Smooth muscle cell (in vitro differentiated cells): ENCODE measurements at regions not wholly inside any gene's neighbourhood (a gene's known extent, or its start where the extent isn't known, plus 50 kb on each side); places are given as distances from the start of the nearest gene placed in this dataset.

Experiments used
- DNase-seq: peaks from one replicate; lab custom pipeline; 2025; ENCODE audit not compliant: unreplicated experiment; lab: John Stamatoyannopoulos, UW
- H2AFZ ChIP-seq: fragments of 200-600 bp; sonication (generic); 2 replicates; pipeline ENCODE4 v1.6.0; 2016; ENCODE audit warnings: antibody characterized with exemption, low read depth, mild to moderate bottlenecking
- H3F3A ChIP-seq: fragments of 200-600 bp; sonication (generic); 2 replicates; pipeline ENCODE4 v1.6.0; 2017; ENCODE audit warnings: antibody characterized with exemption, low read depth
- H3K27ac ChIP-seq: fragments of 200-600 bp; sonication (generic); 2 replicates; pipeline ENCODE4 v1.5.1; 2016; ENCODE audit warnings: low read depth, mild to moderate bottlenecking
- H3K27me3 ChIP-seq: fragments of 200-600 bp; sonication (generic); 2 replicates; pipeline ENCODE4 v1.6.1; 2016; ENCODE audit warnings: low read depth, mild to moderate bottlenecking
- H3K36me3 ChIP-seq: fragments of 200-600 bp; sonication (generic); 2 replicates; pipeline ENCODE4 v1.5.1; 2016; ENCODE audit warnings: low read depth
- H3K4me1 ChIP-seq: fragments of 200-600 bp; sonication (generic); 2 replicates; pipeline ENCODE4 v1.5.1; 2016; ENCODE audit warnings: low read depth
- H3K4me2 ChIP-seq: fragments of 200-600 bp; sonication (generic); 2 replicates; pipeline ENCODE4 v1.6.0; 2016; ENCODE audit warnings: mild to moderate bottlenecking
- H3K4me3 ChIP-seq: fragments of 200-600 bp; sonication (generic); 2 replicates; pipeline ENCODE4 v1.5.1; 2016; ENCODE audit warnings: mild to moderate bottlenecking
- H3K79me2 ChIP-seq: fragments of 200-600 bp; sonication (generic); 2 replicates; pipeline ENCODE4 v1.6.0; 2016; ENCODE audit warnings: low read depth, mild to moderate bottlenecking
- H3K9ac ChIP-seq: fragments of 200-600 bp; sonication (generic); 2 replicates; pipeline ENCODE4 v1.6.0; 2016; ENCODE audit warnings: low read depth
- H3K9me3 ChIP-seq: fragments of 200-600 bp; sonication (generic); replicated peaks from 2 replicates; pipeline ENCODE4 v1.5.1; 2016; ENCODE audit warnings: low read depth
- H4K20me1 ChIP-seq: fragments of 200-600 bp; sonication (generic); 2 replicates; pipeline ENCODE4 v1.6.0; 2016; ENCODE audit warnings: low read depth
- WGBS: methylation state at CpG from one replicate; pipeline ENCODE4 v1.1.7; 2016; ENCODE audit warnings: low lambda C conversion rate; 5-methylcytosine and 5-hydroxymethylcytosine counted together
- TF ChIP-seq, protein P1 (sequence below): fragments of 200-600 bp; sonication (generic); IDR thresholded peaks from 2 replicates; pipeline ENCODE4 v1.5.1; 2017; ENCODE audit warnings: borderline replicate concordance, mild to moderate bottlenecking, antibody characterized with exemption; ENCODE audit not compliant: insufficient read depth, poor library complexity, severe bottlenecking

DNA sequence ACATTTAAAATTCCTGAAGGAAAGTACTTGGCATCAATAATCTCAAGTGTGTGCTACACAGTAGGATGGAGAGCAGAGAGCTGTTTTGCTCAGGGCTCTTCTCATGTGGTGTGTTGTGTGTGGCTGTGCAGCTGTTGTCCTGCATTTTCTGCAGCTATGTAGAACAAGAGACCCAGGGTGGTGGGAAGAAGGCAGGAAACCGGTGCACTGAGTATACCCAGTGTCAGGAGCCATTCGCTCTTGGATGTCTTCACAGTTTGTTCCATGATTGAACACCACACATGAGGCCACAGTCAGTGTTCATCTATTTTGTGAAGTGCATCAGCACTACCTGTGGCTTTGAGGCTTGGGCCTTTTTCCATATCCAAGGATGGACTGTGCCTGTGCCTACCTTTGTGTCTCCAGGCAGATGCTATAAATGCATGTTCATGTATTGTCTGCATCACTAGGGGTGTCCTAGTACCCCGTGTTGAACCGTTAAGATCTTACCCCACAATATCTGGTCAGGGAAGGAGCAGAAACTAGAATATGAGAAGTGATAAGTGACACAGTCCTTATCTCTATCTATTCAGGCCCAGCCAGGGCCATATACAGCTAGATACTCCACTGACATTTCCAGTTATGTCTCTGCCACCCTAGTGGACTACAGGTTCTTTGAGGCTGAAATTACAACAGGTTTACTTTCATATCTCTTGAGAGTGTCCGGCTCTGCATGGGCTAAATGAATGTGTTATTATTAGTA is 194.3 kb downstream of the NR2F2 start:
- no peaks in the 10 kb centered on the region for H3K36me3 ChIP-seq
- no peaks in the 10 kb centered on the region for H3K4me1 ChIP-seq
- H3K4me3 ChIP-seq: no peak overlapping the region
- TF ChIP-seq, protein P1, sequence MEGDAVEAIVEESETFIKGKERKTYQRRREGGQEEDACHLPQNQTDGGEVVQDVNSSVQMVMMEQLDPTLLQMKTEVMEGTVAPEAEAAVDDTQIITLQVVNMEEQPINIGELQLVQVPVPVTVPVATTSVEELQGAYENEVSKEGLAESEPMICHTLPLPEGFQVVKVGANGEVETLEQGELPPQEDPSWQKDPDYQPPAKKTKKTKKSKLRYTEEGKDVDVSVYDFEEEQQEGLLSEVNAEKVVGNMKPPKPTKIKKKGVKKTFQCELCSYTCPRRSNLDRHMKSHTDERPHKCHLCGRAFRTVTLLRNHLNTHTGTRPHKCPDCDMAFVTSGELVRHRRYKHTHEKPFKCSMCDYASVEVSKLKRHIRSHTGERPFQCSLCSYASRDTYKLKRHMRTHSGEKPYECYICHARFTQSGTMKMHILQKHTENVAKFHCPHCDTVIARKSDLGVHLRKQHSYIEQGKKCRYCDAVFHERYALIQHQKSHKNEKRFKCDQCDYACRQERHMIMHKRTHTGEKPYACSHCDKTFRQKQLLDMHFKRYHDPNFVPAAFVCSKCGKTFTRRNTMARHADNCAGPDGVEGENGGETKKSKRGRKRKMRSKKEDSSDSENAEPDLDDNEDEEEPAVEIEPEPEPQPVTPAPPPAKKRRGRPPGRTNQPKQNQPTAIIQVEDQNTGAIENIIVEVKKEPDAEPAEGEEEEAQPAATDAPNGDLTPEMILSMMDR: no peak
- H2AFZ ChIP-seq: no peak overlapping the region
- peaks cover 3% of the 10 kb centered on the region for H3K9me3 ChIP-seq
- WGBS: 78% methylated on average over 5 of the region's 5 CpGs
- H3K9ac ChIP-seq: no peak overlapping the region
- H4K20me1 ChIP-seq: no peaks in the 10 kb centered on the region
- no peak overlapping the region for H3K4me2 ChIP-seq
- no peak for DNase-seq
- no peaks in the 10 kb centered on the region for H3K79me2 ChIP-seq
- H3K27ac ChIP-seq: no peak overlapping the region
- H3F3A ChIP-seq: no peaks in the 10 kb centered on the region
- H3K27me3 ChIP-seq: peaks cover 31% of the 10 kb centered on the region

DNA sequence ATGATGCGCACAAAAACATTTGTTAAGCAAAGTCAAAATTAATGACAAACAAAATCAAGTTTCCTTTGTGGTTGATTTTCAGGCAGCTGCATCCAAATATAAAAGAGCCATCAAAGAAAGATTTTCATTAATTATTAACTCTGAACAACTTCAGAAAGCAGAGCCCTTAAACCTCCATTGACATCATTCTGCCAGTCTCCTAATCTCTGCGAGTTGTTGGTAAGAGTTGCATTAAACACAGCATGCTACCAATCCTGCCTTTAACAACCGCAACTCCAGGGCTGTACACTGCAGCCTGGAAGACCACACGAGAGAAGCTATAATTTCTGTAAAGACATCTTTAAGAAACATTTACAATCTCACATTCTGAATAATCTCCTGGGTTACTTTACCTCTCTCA is 204.6 kb downstream of the NR2F2 start:
- Histone ChIP-seq H4K20me1 (no peaks in the 10 kb centered on the region), H3K9me3 (no peaks in the 10 kb centered on the region), H3K4me3 (no peak overlapping the region), H2AFZ (no peak overlapping the region), H3K9ac (no peak overlapping the region), H3K4me1 (peaks cover 67% of the 10 kb centered on the region), H3K27me3 (peaks cover 53% of the 10 kb centered on the region), H3F3A (no peaks in the 10 kb centered on the region), H3K36me3 (no peaks in the 10 kb centered on the region), H3K79me2 (no peaks in the 10 kb centered on the region), H3K27ac (no peak overlapping the region), H3K4me2 (no peak overlapping the region)
- TF ChIP-seq, protein P1: no peak
- 89% methylated on average over 4 of the region's 4 CpGs for WGBS
- no peak for DNase-seq

DNA sequence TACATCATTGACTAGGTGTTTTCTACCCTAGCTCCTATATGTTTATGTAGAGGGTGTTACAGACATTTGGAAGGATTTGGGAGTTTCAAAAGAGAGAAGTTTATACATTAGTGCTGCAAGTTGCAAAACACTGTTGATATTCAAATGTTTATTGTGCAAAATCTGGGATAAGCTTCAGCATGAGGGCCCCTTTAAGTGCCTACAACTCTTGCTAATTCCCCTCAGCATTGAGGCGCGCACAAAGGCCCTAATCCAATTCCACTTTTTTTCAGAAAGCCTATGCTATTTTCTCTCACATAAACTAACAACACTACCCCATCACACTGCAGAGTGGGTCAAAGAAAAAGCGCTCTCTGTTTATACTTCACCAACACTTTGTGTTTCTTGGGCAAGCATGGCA is 208.0 kb downstream of the NR2F2 start:
- no peak overlapping the region for H3K4me2 ChIP-seq
- TF ChIP-seq, protein P1: no peak

DNA sequence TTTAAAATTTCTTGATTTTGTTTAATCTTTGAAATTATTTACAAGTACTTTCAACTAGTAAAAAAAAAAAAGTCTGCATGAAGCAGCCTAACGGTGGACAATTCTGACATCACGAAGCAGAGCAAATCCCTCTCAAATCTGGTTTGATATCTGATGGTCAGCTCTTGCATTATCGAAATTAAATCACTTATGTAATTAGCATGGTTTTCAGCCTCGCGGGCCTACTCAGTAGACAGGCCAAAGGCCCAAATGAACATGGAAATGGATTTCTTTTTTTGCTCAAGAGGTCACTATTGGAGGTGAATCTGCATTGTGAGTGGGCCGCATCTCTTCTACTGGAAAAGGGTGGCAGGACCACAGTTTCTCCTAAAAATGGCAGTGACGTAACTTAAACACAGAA is 209.8 kb downstream of the NR2F2 start:
- 93% methylated on average over 7 of the region's 7 CpGs for WGBS
- DNase-seq: no peak
- no peaks in the 10 kb centered on the region for H3K79me2 ChIP-seq

More for the DNA sequence above, 208.0 kb downstream of the NR2F2 start:
- WGBS: 87% methylated on average over 3 of the region's 3 CpGs
- Histone ChIP-seq H3K27ac (no peak overlapping the region), H3K27me3 (peaks cover 34% of the 10 kb centered on the region), H3K9ac (no peak overlapping the region), H3K9me3 (no peaks in the 10 kb centered on the region), H3K36me3 (no peaks in the 10 kb centered on the region), H4K20me1 (no peaks in the 10 kb centered on the region), H2AFZ (no peak overlapping the region), H3K4me3 (no peak overlapping the region), H3F3A (no peaks in the 10 kb centered on the region), H3K79me2 (no peaks in the 10 kb centered on the region), H3K4me1 (peaks cover 58% of the 10 kb centered on the region)
- DNase-seq: no peak

More for the DNA sequence above, 209.8 kb downstream of the NR2F2 start:
- H3F3A ChIP-seq: no peaks in the 10 kb centered on the region
- no peak overlapping the region for H3K4me3 ChIP-seq
- H3K4me2 ChIP-seq: no peak overlapping the region
- H3K4me1 ChIP-seq: peaks cover 68% of the 10 kb centered on the region
- no peak overlapping the region for H3K9ac ChIP-seq
- H3K27ac ChIP-seq: no peak overlapping the region
- no peaks in the 10 kb centered on the region for H3K36me3 ChIP-seq
- no peak overlapping the region for H2AFZ ChIP-seq
- H4K20me1 ChIP-seq: no peaks in the 10 kb centered on the region
- TF ChIP-seq, protein P1: no peak
- peaks cover 27% of the 10 kb centered on the region for H3K27me3 ChIP-seq
- no peaks in the 10 kb centered on the region for H3K9me3 ChIP-seq
